HuH-7 (cell line): ENCODE measurements at regions not wholly inside any gene's neighbourhood (a gene's known extent, or its start where the extent isn't known, plus 50 kb on each side); places are given as distances from the start of the nearest gene placed in this dataset.

ENCODE experiments used
- DNase-seq: peaks from one replicate; pipeline ENCODE4 v3.0.0; 2011; ENCODE audit warnings: low spot score

DNA sequence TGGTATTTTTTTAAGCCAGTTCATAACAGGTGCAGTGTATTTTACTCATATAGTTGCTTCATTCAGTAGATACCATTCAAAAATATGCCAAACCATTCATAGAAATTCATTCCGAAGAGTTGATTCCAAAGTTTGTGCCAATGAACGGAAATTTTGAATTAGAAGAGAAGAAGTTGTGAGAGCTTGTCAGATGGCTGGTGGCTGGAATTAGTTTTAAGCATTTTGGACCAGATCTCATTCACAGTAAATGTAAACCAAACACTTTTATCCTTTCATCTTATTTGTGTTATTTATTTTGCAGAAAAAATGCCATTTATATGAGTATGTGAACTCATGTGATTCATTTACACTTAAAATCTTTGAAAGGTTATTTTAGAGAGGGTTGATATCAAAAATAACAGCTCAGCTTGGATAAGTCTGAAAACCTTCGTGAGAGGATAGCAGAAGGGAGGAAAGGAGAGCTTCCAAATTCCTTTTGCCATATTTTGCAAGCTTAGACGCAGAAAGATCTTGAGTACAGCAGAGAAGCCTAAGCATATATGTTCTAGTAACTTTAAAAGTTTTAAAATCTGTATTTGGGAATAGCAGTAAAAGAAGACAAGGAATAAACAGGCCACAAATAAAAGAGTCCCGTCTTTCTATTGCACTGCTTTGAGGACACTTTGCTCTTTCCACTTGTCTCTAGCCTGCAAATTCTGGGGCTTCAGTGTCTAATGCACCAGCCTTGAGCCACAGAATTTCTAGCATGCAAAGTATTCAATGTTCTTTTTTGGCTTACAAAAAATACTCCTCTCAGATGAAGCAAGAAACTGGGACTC lies 253.6 kb upstream of the FLRT2 start:
- DNase-seq, result no peak

DNA sequence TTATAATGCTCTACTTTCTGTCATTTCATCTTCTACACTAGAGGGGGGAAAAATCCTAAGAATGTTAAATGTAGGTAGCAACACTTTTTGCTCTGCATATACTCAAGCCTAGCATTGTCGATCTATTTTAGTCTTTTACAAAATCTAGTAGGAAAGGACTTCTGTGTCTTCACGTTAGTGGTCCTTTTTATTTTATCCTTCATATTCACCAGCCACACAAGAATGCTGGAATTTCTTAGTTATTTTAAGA lies 253.0 kb upstream of the FLRT2 start:
- DNase-seq, result no peak

DNA sequence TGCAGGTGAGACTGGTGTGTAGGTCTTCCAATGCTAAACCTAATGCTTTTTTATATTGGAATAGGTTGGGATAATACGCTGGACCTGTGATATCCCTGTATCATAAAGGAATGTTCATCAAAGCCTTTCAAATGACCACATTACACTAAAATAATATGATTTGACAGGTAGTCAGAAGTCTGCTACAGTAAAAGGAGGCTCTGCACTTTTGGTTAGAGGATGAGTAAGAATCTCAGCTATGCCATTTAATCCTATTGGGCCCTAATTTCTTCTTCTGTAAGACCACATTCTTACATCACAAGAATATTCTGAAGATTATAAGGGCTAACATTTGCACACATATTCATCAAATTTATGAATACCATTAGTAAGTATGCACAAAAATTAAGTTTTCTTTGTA lies 250.5 kb upstream of the FLRT2 start:
- DNase-seq, result no peak

DNA sequence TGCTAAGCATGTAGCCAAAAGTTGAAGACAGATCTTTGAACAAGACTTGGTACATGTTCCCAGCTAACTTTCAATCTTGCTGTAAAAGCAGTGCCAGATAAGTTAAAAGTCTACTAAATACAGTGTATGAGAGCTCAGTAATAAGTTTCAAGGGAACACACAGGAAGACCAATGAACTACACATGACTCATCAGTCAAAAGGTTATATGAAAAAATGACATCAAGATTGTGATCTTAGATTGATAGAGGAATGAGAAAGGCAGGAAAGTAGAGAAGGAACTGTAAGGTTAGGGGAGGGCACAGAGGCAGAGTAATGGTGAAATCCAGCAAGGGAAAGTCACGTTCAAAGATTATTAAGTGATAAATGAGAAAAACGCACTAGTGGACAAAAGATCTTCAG lies 249.9 kb upstream of the FLRT2 start:
- DNase-seq, result no peak

DNA sequence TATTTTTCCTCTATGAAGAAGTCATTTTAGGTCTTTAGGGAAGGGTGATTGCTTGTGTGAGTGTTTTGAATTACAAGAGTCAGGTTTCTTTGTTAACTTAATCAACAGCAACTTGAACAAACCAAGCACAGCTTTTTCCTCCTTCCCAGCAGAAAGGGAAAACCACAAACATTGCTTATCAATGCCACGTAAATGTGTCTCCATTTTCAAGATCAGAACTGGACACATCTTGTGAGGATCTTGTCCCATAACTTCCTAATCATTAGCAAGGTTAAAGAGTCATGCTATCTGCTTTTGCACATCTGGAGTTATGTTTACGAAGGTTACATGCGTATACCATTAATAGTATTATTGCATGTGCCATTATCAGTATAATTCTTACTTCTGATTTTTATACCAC lies 248.0 kb upstream of the FLRT2 start:
- DNase-seq, result no peak

DNA sequence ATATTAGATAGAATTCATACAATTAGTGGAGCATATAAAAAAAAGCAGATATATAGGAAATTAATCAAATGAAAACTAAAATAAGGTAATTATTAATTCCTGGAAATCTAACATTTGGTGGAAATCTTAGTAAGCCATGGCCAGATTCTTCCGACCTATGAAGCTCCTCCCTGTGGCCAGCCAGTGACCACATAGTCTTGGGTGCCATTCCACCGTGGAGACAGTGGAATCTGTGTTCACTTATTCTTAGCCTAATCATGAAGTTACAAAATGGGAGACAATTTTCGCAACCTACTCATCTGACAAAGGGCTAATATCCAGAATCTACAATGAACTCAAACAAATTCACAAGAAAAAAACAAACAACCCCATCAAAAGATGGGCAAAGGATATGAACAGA lies 241.9 kb upstream of the FLRT2 start:
- no peak for DNase-seq

DNA sequence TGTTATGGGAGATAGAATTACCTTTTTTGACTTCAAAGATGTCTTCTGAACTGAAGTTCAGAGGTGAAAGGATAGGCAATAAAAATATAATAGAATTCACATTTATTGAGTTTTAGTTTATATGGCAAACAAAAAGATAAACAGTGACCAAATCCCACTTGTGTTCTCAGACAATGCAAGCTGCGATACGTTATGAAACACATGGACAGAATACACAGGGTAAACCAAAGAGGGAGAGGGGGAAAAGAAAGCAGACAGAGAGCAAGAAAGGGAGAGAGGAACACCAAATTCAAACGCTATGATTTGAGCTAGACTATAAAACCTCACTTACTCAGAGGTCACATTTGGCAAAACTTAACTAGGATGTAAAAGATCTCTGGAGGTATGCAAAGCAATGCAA lies 238.2 kb upstream of the FLRT2 start:
- no peak for DNase-seq

DNA sequence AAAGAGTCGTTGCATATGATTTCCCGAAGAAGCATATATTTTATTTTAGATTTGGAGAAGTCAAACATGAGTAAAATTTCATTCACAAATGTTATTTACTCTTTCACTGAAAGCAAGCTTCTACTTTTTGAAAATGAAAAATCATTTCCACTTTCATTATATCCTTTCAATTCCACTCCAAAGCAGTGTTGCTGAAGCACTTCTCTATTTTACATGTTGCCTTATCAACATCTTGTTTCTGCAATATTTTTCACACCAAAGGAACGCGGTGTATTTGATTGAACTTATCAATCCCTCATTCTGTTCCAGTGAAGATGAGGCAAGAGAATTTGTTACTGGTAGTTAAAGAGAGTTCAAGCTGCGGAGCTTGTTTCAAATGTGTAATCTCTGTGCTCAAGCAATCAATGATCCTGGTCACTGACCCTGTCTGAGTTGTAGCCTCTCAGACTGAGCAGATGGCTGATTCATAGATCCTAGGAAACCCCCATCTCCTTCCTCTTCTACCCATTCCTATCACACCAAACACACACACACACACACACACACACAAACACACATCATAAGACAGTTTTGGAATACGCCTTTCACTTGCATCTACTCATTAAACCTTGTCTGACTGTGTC lies 236.2 kb upstream of the FLRT2 start:
- DNase-seq, result no peak

DNA sequence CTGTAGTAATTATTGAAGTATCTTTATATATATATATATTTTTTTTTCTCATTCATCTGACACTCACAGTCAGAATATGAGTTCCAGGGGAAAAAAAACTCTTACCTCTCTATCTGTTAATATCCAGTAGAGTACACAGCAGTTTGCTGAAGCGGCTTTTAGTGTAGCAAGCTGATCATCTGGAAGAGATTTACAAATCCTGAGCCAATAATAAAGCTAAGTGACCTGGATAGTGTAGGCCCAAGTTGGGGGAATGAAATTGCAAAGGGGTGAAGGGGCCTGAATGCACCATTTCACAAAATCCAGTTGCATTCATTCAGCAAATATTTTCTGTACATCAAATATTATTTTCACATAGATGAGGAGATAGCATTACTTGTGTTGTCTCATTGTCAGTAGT lies 234.6 kb upstream of the FLRT2 start:
- DNase-seq, result no peak

DNA sequence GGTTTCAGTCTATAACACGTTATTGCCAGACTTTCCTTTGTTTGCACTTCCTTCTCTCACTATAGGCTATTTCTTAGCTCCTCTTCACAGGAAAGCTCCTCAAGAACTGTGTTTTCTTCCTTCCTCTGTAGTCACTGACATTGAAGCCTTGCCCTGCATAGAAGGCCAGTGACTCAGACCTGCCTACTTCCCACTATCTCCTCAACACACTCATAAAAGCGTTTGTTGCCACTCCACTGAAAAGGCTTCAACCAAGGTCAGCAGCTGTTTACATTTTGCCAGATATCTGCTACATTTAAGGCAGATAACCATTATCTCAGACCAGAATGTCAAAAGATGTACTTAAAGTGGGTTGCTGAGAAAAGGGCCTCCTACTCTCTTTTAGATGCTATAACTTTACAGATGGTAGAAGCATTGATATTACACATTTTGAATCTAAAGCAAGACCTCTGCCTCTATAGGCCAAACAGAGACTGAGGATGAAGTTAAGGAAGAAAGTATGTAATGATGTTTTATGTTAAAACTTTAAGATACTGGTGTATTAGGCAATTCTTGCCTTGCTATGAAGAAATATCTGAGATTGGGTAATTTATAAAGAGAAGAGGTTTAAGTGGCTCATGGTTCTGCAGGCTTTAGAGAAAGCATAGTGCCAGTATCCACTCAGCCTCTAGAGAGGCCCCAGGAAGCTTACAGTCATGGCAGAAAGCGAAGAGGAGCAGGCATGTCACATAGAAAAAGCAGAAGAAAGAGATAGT lies 233.3 kb upstream of the FLRT2 start:
- peak; percentile 4 for DNase-seq

DNA sequence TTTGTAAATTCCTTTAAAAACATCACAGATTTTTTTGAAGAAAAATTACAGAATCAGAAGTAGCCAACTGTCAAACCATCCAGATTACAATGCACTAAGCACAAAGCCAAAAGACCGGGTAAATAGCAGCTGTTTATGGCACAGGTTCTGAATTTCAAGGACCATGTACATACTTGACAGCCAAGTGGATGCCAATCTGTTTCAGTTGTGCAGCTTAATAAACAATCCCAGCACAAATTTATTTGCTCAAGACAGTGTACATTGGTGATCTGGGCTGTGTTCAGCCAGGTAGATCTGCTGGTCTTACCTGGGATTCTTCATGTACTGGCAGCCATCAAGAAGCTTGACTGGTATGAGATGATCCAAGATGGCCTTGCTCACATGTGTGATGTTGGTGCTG lies 229.8 kb upstream of the FLRT2 start:
- no peak for DNase-seq

DNA sequence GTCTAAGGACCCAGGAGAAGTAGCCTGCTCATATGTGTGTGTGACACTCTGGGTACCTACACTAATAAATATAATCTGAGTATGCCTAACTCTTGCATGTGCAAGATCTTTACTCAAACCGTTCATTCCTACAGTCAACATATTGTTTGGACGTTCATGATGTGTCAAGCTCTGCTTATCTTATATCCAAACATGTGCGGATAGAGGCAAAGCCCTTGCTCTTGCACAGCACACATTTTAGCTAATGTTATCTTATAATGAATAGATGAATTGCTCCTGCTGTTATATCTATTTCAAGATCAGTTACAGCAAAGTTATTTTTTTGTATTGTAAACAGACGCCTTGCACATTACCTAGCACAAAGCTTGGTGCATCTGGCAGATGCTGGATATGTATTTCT lies 228.4 kb upstream of the FLRT2 start:
- no peak for DNase-seq

DNA sequence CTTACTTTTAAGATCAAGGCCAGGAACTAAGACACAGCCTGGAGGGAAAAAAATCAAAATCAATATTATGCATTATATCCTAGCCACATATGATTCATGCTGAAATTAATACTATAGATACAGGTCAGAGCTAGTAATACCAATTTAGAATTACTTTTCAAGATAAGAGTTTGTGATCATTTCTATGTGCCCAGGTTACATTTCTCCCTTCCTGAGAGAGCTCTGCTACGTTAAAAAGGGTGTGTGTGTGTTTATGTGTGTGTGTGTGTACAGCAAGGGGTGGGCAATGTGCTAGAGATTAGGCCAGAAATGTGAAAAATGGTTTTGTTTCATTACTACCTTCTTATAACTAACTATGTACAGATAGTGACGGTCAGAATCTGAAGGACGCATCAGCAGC lies 223.9 kb upstream of the FLRT2 start:
- DNase-seq, result no peak

DNA sequence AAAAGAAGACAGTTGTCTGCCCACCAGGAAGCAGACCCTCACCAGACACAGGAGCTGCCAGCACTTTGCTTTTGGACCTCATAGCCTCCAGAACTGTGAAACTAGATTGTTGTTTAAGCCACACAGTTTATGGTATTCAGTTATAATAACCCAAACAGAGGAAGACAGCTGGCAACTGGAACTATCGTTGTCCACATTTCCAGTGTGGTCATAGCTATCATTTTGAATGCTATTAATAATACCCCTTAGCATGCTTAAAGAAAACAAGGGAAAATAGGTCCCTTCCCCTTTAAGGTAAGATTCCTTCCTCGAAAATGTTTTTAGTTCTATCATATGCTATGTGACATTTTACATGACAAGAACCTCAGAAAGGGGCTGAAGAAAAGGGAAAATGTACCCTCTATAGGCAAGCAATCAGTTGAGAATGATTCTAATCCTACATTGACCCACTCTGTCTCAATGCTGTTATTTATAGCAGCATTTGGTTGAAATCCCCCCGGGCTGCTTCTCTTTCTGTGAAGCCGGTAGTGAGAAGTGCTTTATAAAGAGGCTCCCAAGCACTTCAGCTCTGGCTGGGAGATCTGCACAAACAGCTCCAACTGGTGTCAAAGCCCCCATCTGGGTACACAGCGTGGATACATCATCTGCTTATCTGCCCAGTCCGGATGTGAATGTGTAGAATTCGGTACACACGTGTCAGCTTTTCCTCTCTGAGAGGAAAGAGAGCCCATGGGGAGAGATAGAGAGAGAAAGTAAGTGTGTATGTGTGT lies 221.2 kb upstream of the FLRT2 start:
- DNase-seq, result no peak

DNA sequence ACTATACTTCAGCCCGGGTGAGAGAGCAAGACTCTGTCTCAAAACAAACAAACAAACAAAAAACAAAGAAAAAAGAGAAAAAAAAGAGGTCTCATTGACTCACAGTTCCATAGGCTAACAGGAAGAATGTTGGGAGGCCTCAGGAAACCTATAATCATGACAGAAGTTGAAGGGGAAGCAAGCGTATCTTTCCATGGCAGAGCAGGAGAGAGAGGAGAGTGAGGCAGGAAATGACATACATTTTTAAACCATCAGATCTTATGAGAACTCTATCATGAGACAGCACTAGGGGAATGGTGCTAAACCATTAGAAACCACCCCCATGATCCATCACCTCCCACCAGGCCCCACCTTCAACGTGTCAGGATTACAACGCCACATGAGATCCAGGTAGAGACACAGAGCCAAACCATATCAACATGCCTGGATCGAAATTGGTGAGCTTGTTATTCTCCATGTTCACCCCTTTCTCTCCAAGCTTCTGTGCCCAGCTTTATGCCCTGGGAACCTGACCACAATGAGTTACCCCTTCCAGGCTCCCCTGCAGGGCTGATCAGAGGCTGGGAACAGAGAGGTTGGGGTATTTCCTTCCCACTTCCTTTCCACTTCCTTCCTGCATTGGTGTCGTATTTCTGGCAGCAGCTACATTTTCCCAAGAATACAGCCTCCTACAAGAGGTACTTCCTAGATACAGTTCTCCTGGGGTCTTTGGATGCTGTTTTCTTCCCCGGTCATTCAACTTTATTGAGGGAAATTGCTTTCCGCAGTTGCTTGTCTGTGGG lies 219.3 kb upstream of the FLRT2 start:
- DNase-seq, result no peak

DNA sequence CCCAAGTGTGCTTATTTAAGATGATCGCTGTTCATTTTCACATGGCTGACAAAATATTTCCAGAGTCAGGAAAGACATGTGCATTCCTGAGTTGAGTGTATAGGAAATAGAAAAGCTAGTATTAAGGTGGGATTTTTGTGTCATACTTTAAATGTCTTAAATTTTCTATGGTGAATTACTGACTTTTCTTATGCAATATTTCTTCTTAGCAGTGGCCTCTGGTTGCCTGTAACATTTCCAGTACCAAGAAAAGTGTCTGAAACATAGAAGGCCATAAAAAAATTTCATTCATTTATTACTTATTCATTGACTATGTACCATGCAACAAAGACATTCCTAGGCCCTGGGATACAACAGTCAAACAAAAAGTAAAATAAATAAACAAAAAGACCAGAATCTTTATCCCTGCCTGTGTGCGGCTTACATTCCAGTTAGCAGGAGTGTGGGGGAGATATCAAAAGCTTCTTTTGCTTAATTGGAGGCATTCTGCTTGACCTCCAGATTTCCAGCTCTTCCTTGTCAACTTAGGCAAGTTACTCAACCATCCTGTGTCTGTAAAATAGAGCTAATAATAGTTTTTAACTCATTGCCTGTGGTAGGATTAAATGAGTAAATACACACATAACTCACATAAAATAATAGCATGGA lies 216.3 kb upstream of the FLRT2 start:
- no peak for DNase-seq

DNA sequence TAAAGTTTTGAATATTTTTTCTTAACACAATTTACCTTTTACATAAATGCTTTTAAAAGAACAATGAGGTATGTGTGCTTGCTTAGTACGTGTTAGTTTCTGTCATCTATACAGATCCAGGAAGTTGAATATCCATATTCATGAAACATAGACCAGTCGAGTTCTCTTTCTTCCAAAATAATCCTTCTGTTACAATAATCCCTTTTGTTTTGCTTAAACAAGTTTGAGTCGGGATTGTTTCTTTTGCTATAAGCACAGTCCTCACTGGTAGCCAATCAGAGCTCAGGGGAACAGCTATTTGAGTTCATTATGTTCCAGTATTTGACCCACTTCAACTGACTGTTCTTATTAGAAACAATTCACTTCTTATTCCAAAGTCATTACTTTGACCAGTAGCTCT lies 214.7 kb upstream of the FLRT2 start:
- DNase-seq, result no peak

DNA sequence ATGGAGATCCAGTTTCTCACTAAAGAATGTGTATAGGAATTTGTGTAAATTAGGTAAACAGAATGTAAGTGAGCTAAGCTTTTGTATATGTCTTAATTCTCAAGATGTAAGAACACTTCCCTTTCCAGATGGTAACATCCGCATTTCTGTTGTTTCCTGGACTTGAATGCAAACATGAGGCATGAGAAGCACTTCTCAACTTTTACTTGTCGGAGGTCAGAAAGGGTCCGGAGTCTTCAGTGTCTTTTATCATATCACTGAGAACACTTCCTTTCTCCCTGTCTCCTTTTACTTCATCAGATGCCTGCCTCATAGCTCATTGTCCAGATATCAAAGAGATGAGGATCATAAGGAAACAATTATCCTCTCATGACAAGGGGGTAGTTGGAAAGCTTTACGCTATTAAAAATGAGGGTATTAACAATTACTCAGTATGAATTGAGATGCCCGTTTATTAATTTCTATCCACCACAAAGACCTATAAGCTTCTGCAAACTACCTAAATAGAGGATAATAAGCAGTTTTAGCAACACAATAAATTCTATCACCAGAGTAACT lies 214.1 kb upstream of the FLRT2 start:
- no peak for DNase-seq

DNA sequence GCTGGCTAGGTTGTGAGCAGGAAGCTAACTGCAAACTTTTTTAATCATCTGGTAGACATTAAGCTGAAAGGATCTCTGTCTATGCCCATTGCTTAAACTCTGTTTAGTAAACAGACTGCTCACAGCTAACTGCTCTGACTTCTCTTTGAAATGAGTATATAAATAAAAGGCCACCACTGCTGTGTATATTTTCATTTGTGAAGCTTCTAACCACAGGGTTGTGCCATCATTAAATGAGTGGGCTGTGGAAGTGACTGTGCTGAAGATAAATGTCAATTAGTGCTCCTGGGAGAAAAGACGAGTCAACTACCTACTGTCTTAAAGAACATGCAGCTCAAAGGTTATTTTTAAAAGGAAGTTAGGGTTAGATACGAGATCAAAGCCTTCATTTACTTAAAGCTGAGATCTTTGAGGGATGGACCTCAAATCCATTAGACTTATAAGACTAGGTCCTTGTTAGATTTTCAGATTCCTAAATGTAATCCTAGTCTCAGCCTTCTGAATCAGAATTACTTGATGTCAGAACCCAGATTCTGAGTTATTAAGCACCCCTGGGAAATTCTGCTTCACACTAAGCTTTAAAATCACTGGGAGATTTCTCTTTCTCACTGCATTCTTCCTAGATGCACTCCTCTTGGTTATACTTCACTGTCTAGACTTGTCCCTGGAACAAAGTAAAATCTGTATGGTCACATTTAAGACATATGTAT lies 213.1 kb upstream of the FLRT2 start:
- DNase-seq, result no peak

DNA sequence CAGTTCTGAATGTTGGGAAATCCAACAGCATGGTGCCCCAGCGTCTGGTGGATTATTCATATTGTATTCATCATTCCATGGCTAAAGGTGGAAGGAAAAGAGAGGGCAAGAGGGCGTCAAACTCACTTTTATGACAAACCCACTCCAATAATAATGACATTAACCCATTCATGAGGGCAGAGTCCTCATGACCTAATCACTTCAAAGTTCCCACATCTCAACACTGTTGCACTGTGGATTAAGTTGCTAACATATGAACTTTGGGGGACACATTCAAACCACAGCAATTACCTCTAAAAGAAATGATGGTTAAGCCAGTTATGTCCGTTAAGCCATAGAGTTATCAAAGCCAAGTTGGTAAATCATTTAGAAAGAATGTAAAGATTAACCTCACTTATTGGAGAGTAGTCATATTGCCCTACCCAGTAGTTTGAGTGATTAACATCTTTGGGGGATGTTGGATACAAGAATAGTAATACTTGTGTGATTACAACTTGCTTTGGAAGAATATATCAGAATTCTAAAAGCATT lies 212.4 kb upstream of the FLRT2 start:
- DNase-seq, result no peak
